SK-N-SH treated with all-trans-retinoic acid at 6 μM for 48 hours (cell line): ENCODE measurements at regions not wholly inside any gene's neighbourhood (a gene's known extent, or its start where the extent isn't known, plus 50 kb on each side); places are given as distances from the start of the nearest gene placed in this dataset.

Source experiments
- ATAC-seq: fragments of 200-7000 bp; cut with Tn5 transposase; 3 replicates; pipeline ENCODE4 v1.9.1; 2020; ENCODE audit warnings: mild to moderate bottlenecking, moderate library complexity
- ARNTL ChIP-seq: fragments of 450-650 bp; formaldehyde crosslinking; IDR thresholded peaks from 2 replicates; pipeline ENCODE4 v1.5.0; 2020; ENCODE audit warnings: low read depth, mild to moderate bottlenecking, moderate library complexity, borderline replicate concordance
- BACH2 ChIP-seq: fragments of 250-450 bp; sonication (Bioruptor Pico); IDR thresholded peaks from 2 replicates; pipeline ENCODE4 v1.9.0; 2021; ENCODE audit warnings: mild to moderate bottlenecking, borderline replicate concordance
- CREB5 ChIP-seq: fragments of 250-450 bp; sonication (Bioruptor Pico); IDR thresholded peaks from 2 replicates; pipeline ENCODE4 v1.5.1; 2020; ENCODE audit warnings: low read depth, mild to moderate bottlenecking, moderate library complexity
- CSDC2 ChIP-seq: fragments of 250-450 bp; sonication (Bioruptor Pico); IDR thresholded peaks from 2 replicates; pipeline ENCODE4 v1.5.0; 2020; ENCODE audit warnings: mild to moderate bottlenecking, moderate library complexity
- CSRNP3 ChIP-seq: fragments of 250-450 bp; sonication (Bioruptor Pico); IDR thresholded peaks from 2 replicates; pipeline ENCODE4 v1.5.1; 2021; ENCODE audit warnings: mild to moderate bottlenecking, moderate library complexity
- ESRRG ChIP-seq: fragments of 250-450 bp; sonication (Bioruptor Pico); IDR thresholded peaks from 2 replicates; pipeline ENCODE4 v1.6.1; 2021; ENCODE audit warnings: mild to moderate bottlenecking
- ISL1 ChIP-seq: fragments of 250-450 bp; sonication (Bioruptor Pico); IDR thresholded peaks from 2 replicates; pipeline ENCODE4 v2.1.2; 2022; ENCODE audit warnings: mild to moderate bottlenecking, moderate library complexity
- PATZ1 ChIP-seq: fragments of 250-450 bp; sonication (Bioruptor Pico); IDR thresholded peaks from 2 replicates; pipeline ENCODE4 v1.8.0; 2020; ENCODE audit warnings: mild to moderate bottlenecking, moderate library complexity, borderline replicate concordance
- POU6F1 ChIP-seq: fragments of 250-450 bp; sonication (Bioruptor Pico); IDR thresholded peaks from 2 replicates; pipeline ENCODE4 v1.8.0; 2021; ENCODE audit warnings: low read depth, mild to moderate bottlenecking, moderate library complexity, borderline replicate concordance
- PPARA ChIP-seq: fragments of 250-450 bp; sonication (Bioruptor Pico); IDR thresholded peaks from 2 replicates; pipeline ENCODE4 v1.5.0; 2020; ENCODE audit warnings: mild to moderate bottlenecking, borderline replicate concordance
- SNAI2 ChIP-seq: fragments of 250-450 bp; sonication (Bioruptor Pico); IDR thresholded peaks from 2 replicates; pipeline ENCODE4 v1.5.0; 2020; ENCODE audit warnings: mild to moderate bottlenecking, moderate library complexity
- TOX ChIP-seq: fragments of 250-450 bp; sonication (Bioruptor Pico); IDR thresholded peaks from 2 replicates; pipeline ENCODE4 v1.8.0; 2021; ENCODE audit warnings: mild to moderate bottlenecking, moderate library complexity, borderline replicate concordance
- TSHZ2 ChIP-seq: fragments of 250-450 bp; sonication (Bioruptor Pico); IDR thresholded peaks from 2 replicates; pipeline ENCODE4 v1.5.0; 2020; ENCODE audit warnings: mild to moderate bottlenecking, moderate library complexity
- ZFP3 ChIP-seq: fragments of 250-450 bp; sonication (Bioruptor Pico); IDR thresholded peaks from 2 replicates; pipeline ENCODE4 v1.5.0; 2020; ENCODE audit warnings: mild to moderate bottlenecking, moderate library complexity
- ZFP30 ChIP-seq: fragments of 450-650 bp; formaldehyde crosslinking; IDR thresholded peaks from 2 replicates; pipeline ENCODE4 v1.5.0; 2022; ENCODE audit warnings: mild to moderate bottlenecking, moderate library complexity
- ZNF565 ChIP-seq: fragments of 450-650 bp; formaldehyde crosslinking; conservative IDR thresholded peaks from 2 replicates; pipeline ENCODE4 v1.5.0; 2020; ENCODE audit warnings: low read depth, mild to moderate bottlenecking, moderate library complexity
- ZNF70 ChIP-seq: fragments of 450-650 bp; formaldehyde crosslinking; IDR thresholded peaks from 2 replicates; pipeline ENCODE4 v1.5.0; 2020; ENCODE audit warnings: mild to moderate bottlenecking, moderate library complexity
- ZNF8 ChIP-seq: fragments of 450-650 bp; formaldehyde crosslinking; IDR thresholded peaks from 2 replicates; pipeline ENCODE4 v1.5.0; 2020; ENCODE audit warnings: mild to moderate bottlenecking, moderate library complexity

- no peak for TF ChIP-seq SNAI2 (CRISPR knock-in tag)
- TF ChIP-seq CSDC2 (CRISPR knock-in tag), result no peak
- TF ChIP-seq BACH2, result no peak
- TF ChIP-seq TSHZ2 (CRISPR knock-in tag), result no peak
- no peak for TF ChIP-seq ZNF565 (CRISPR knock-in tag)
- TF ChIP-seq ZFP3 (CRISPR knock-in tag), result no peak
- no peak for TF ChIP-seq ZFP30 (CRISPR knock-in tag)
- no peak for TF ChIP-seq PATZ1
- TF ChIP-seq ISL1 (CRISPR knock-in tag), result no peak
- TF ChIP-seq ARNTL (CRISPR knock-in tag), result no peak
- TF ChIP-seq ESRRG (CRISPR knock-in tag), result no peak
- no peak for TF ChIP-seq POU6F1 (CRISPR knock-in tag)
- TF ChIP-seq TOX, result no peak
- TF ChIP-seq CREB5, result no peak
- no peak for ATAC-seq
Measured at GRCh38 chr7:42747044-42747443, 164.8 kb downstream of the C7orf25 start.

GRCh38 chr7:42746214-42746613, 165.7 kb downstream of the C7orf25 start:
- no peak for ATAC-seq
- TF ChIP-seq ISL1 (CRISPR knock-in tag), result no peak
- TF ChIP-seq ZNF70, result no peak
- no peak for TF ChIP-seq TSHZ2 (CRISPR knock-in tag)
- no peak for TF ChIP-seq ARNTL (CRISPR knock-in tag)
- no peak for TF ChIP-seq CSRNP3 (CRISPR knock-in tag)
- TF ChIP-seq ESRRG (CRISPR knock-in tag), result no peak
- no peak for TF ChIP-seq ZFP3 (CRISPR knock-in tag)
- no peak for TF ChIP-seq ZNF8 (CRISPR knock-in tag)
- TF ChIP-seq PPARA (CRISPR knock-in tag), result no peak
- TF ChIP-seq POU6F1 (CRISPR knock-in tag), result no peak
- TF ChIP-seq ZFP30 (CRISPR knock-in tag), result no peak
